ENCODE measurements at regions not wholly inside any gene's neighbourhood (a gene's known extent, or its start where the extent isn't known, plus 50 kb on each side); places are given as distances from the start of the nearest gene placed in this dataset.

- no peaks in the 10 kb centered on the region for H3K36me3 ChIP-seq (ENCODE audit: low read depth)
- H3K9me2 ChIP-seq (ENCODE audit: insufficient read depth), result no peaks in the 10 kb centered on the region
- no peak for TF ChIP-seq EZH2phosphoT487 (IDR thresholded peaks at IDR 0.05; ENCODE audit: insufficient read depth, low read depth)
- no peak for TF ChIP-seq EZH2 (IDR thresholded peaks at IDR 0.05; ENCODE audit: insufficient read depth, poor library complexity, severe bottlenecking)
- no peaks in the 10 kb centered on the region for H3K27me3 ChIP-seq (replicated peaks; ENCODE audit: insufficient read depth)
- H4K20me1 ChIP-seq (ENCODE audit: insufficient read depth), result no peaks in the 10 kb centered on the region
- no peak overlapping the region for H3K4me3 ChIP-seq
- H3K27ac ChIP-seq, result no peak overlapping the region
- no peak overlapping the region for H2AFZ ChIP-seq
- 93 to 98% methylated on average over 3 to 4 of the region's 4 CpGs for WGBS, 2 experiments (ENCODE audit: low coverage in 1 of 2, low lambda C conversion rate in 2 of 2, missing lambda C conversion rate in 2 of 2)
- no peaks in the 10 kb centered on the region for H3K79me2 ChIP-seq (ENCODE audit: insufficient read depth)
- no peak overlapping the region for H3K9ac ChIP-seq
- H3F3A ChIP-seq (ENCODE audit: insufficient read depth), result no peaks in the 10 kb centered on the region
- no peak overlapping the region for H3K4me2 ChIP-seq (ENCODE audit: unreplicated experiment)
- H3K4me1 ChIP-seq (ENCODE audit: insufficient read depth), result no peaks in the 10 kb centered on the region
- H3K9me3 ChIP-seq (ENCODE audit: low read depth), result no peaks in the 10 kb centered on the region
- no peak for DNase-seq
- in situ Hi-C loops (cut with MboI), result no loop called here
Measured at GRCh38 chr22:25472382-25472781, 92.1 kb upstream of the GRK3 start.

GRCh38 chr22:25475257-25476022, 89.0 kb upstream of the GRK3 start:
- H3K27ac ChIP-seq, result no peak overlapping the region
- DNase-seq, result peak; percentile 46
- TF ChIP-seq EZH2phosphoT487 (IDR thresholded peaks at IDR 0.05; ENCODE audit: insufficient read depth, low read depth) (no peak), EZH2 (IDR thresholded peaks at IDR 0.05; ENCODE audit: insufficient read depth, poor library complexity, severe bottlenecking) (no peak)
- H3K4me3 ChIP-seq, result no peak overlapping the region
- H3K9me3 ChIP-seq (ENCODE audit: low read depth), result no peaks in the 10 kb centered on the region
- no peaks in the 10 kb centered on the region for H3K4me1 ChIP-seq (ENCODE audit: insufficient read depth)
- H2AFZ ChIP-seq, result no peak overlapping the region
- H3K27me3 ChIP-seq (replicated peaks; ENCODE audit: insufficient read depth), result no peaks in the 10 kb centered on the region
- in situ Hi-C loops (cut with MboI), result no loop called here
- WGBS, 2 experiments (ENCODE audit: low coverage in 1 of 2, low lambda C conversion rate in 2 of 2, missing lambda C conversion rate in 2 of 2), result 65 to 66% methylated on average over 16 of the region's 16 CpGs
- no peaks in the 10 kb centered on the region for H3K36me3 ChIP-seq (ENCODE audit: low read depth)
- H3K9me2 ChIP-seq (ENCODE audit: insufficient read depth), result no peaks in the 10 kb centered on the region
- no peaks in the 10 kb centered on the region for H4K20me1 ChIP-seq (ENCODE audit: insufficient read depth)
- no peak overlapping the region for H3K9ac ChIP-seq
- no peaks in the 10 kb centered on the region for H3F3A ChIP-seq (ENCODE audit: insufficient read depth)
- H3K4me2 ChIP-seq (ENCODE audit: unreplicated experiment), result no peak overlapping the region
- no peaks in the 10 kb centered on the region for H3K79me2 ChIP-seq (ENCODE audit: insufficient read depth)

DNA sequence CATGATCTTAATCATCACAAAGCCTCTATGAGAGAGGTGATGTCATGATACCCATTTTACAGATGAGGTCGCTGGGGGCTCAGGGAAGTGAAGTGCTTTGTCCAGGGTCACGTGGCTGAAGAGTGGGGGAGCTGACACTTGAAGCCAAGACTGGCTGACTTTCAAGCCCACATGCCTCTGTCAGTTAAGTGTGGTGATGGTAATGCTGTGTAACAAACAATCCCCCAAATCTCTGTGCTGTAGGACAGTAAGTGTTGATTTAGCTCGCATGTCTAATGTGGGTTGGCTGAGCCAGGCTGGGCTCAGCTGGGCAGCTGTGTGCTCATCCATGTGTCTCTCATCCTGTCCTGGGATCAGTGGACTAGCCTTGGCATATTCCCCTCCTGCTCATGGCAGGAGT, 87.1 kb upstream of the GRK3 start:
- in situ Hi-C loops (cut with MboI), result no loop called here
- H3K9ac ChIP-seq, result no peak overlapping the region
- H3F3A ChIP-seq (ENCODE audit: insufficient read depth), result no peaks in the 10 kb centered on the region
- TF ChIP-seq EZH2phosphoT487 (IDR thresholded peaks at IDR 0.05; ENCODE audit: insufficient read depth, low read depth) (no peak), EZH2 (IDR thresholded peaks at IDR 0.05; ENCODE audit: insufficient read depth, poor library complexity, severe bottlenecking) (no peak)
- DNase-seq, result no peak
- 92 to 94% methylated on average over 3 of the region's 3 CpGs for WGBS, 2 experiments (ENCODE audit: low coverage in 1 of 2, low lambda C conversion rate in 2 of 2, missing lambda C conversion rate in 2 of 2)
- H3K36me3 ChIP-seq (ENCODE audit: low read depth), result no peaks in the 10 kb centered on the region; the same call in 1 of the 2 replicates
- no peak overlapping the region for H2AFZ ChIP-seq
- no peak overlapping the region for H3K4me3 ChIP-seq
- H3K9me3 ChIP-seq (ENCODE audit: low read depth), result no peaks in the 10 kb centered on the region
- H3K4me1 ChIP-seq (ENCODE audit: insufficient read depth), result no peaks in the 10 kb centered on the region
- H3K27me3 ChIP-seq (replicated peaks; ENCODE audit: insufficient read depth), result no peaks in the 10 kb centered on the region
- H3K27ac ChIP-seq, result no peak overlapping the region
- H3K9me2 ChIP-seq (ENCODE audit: insufficient read depth), result no peaks in the 10 kb centered on the region
- no peaks in the 10 kb centered on the region for H3K79me2 ChIP-seq (ENCODE audit: insufficient read depth)
- H4K20me1 ChIP-seq (ENCODE audit: insufficient read depth), result no peaks in the 10 kb centered on the region
- no peak overlapping the region for H3K4me2 ChIP-seq (ENCODE audit: unreplicated experiment)

GRCh38 chr22:25478111-25478510, 86.4 kb upstream of the GRK3 start:
- no peaks in the 10 kb centered on the region for H3K9me3 ChIP-seq (ENCODE audit: low read depth)
- no peaks in the 10 kb centered on the region for H3K4me1 ChIP-seq (ENCODE audit: insufficient read depth)
- DNase-seq, result no peak
- no peak overlapping the region for H2AFZ ChIP-seq
- no peak overlapping the region for H3K4me3 ChIP-seq
- no peaks in the 10 kb centered on the region; the same call in 1 of the 2 replicates for H3K36me3 ChIP-seq (ENCODE audit: low read depth)
- no peak overlapping the region for H3K9ac ChIP-seq
- H3K9me2 ChIP-seq (ENCODE audit: insufficient read depth), result no peaks in the 10 kb centered on the region
- no peak overlapping the region for H3K4me2 ChIP-seq (ENCODE audit: unreplicated experiment)
- in situ Hi-C loops (cut with MboI), result no loop called here
- H3K27me3 ChIP-seq (replicated peaks; ENCODE audit: insufficient read depth), result no peaks in the 10 kb centered on the region
- H3K27ac ChIP-seq, result no peak overlapping the region
- TF ChIP-seq EZH2phosphoT487 (IDR thresholded peaks at IDR 0.05; ENCODE audit: insufficient read depth, low read depth) (no peak), EZH2 (IDR thresholded peaks at IDR 0.05; ENCODE audit: insufficient read depth, poor library complexity, severe bottlenecking) (no peak)
- WGBS, 2 experiments (ENCODE audit: low coverage in 1 of 2, low lambda C conversion rate in 2 of 2, missing lambda C conversion rate in 2 of 2), result 76% methylated on average over 3 of the region's 3 CpGs
- no peaks in the 10 kb centered on the region for H4K20me1 ChIP-seq (ENCODE audit: insufficient read depth)
- H3F3A ChIP-seq (ENCODE audit: insufficient read depth), result no peaks in the 10 kb centered on the region
- no peaks in the 10 kb centered on the region for H3K79me2 ChIP-seq (ENCODE audit: insufficient read depth)

Measured in GM23248 (cell line).